OCI-LY3 (cell line): ENCODE measurements at regions not wholly inside any gene's neighbourhood (a gene's known extent, or its start where the extent isn't known, plus 50 kb on each side); places are given as distances from the start of the nearest gene placed in this dataset.

Experiments used
- EZH2phosphoT487 ChIP-seq: fragments of 200-600 bp; shearing (Covaris generic); IDR thresholded peaks from 2 replicates; pipeline ENCODE4 v1.6.1; 2018; ENCODE audit warnings: antibody characterized with exemption, mixed run types, low read depth
- TF ChIP-seq, protein P1 (sequence below): fragments of 200-600, 300-600 bp; sonication (generic); IDR thresholded peaks from 2 replicates; pipeline ENCODE4 v1.5.1; 2014; ENCODE audit warnings: antibody characterized with exemption, low read length, low read depth

- TF ChIP-seq, protein P1, sequence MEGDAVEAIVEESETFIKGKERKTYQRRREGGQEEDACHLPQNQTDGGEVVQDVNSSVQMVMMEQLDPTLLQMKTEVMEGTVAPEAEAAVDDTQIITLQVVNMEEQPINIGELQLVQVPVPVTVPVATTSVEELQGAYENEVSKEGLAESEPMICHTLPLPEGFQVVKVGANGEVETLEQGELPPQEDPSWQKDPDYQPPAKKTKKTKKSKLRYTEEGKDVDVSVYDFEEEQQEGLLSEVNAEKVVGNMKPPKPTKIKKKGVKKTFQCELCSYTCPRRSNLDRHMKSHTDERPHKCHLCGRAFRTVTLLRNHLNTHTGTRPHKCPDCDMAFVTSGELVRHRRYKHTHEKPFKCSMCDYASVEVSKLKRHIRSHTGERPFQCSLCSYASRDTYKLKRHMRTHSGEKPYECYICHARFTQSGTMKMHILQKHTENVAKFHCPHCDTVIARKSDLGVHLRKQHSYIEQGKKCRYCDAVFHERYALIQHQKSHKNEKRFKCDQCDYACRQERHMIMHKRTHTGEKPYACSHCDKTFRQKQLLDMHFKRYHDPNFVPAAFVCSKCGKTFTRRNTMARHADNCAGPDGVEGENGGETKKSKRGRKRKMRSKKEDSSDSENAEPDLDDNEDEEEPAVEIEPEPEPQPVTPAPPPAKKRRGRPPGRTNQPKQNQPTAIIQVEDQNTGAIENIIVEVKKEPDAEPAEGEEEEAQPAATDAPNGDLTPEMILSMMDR = no peak
- TF ChIP-seq EZH2phosphoT487 = no peak
Measured at GRCh38 chr2:16069663-16069932, 129.2 kb downstream of the MYCN start.
